K562 (cell line): ENCODE measurements at regions not wholly inside any gene's neighbourhood (a gene's known extent, or its start where the extent isn't known, plus 50 kb on each side); places are given as distances from the start of the nearest gene placed in this dataset.
A peak's percentile ranks its signal among the peaks of the same experiment; 100 is the strongest.

Source experiments
- ATAC-seq: fragments of 200-7000 bp; cut with Tn5 transposase; 3 replicates; pipeline ENCODE4 v1.9.1; 2020; ENCODE audit warnings: moderate library complexity
- BruUV-seq: library from RNA; stranded (reverse); fragments of 400-500 nt; replicated peaks from 2 replicates; lab custom pipeline; 2021; lab: Mats Ljungman, UMichigan
- CTCF ChIA-PET: fragments of 300-600 bp; formaldehyde crosslinking; extraction: SDS; loops from one replicate; lab custom pipeline; 2021; ENCODE audit warnings: low intra/inter-chr PET ratio; lab: Yijun Ruan, JAX
- POLR2A ChIA-PET: fragments of 300-600, 350-650 bp; sonication (Branson Sonifier 250); formaldehyde crosslinking; extraction: SDS; loops from one replicate; lab custom pipeline; 2021; ENCODE audit warnings: antibody characterized with exemption, inconsistent platforms; lab: Yijun Ruan, JAX
- DNase-seq, 4 experiments: peaks; one replicate each; pipeline versions ENCODE4 v3.0.0 to v3.0.0-alpha.2; 2011 to 2018; ENCODE audit warnings: low spot score in 3 of 4, mixed read lengths in 3 of 4; ENCODE audit errors: extremely low read depth in 1 of 4
- FAIRE-seq: peaks from 2 replicates; lab custom pipeline; 2011; peaks lifted over from hg19 to GRCh38; lab: Jason Lieb, UNC
- H2AFZ ChIP-seq: 2 replicates; pipeline ENCODE4 v1.6.0; 2011; ENCODE audit warnings: low read depth, low read length, control low read depth, inconsistent platforms
- H3K27ac ChIP-seq: fragments of 200-600 bp; 3 replicates; pipeline ENCODE4 v1.8.0; 2011; ENCODE audit warnings: low read depth, mild to moderate bottlenecking, control low read depth, inconsistent platforms, low read length, moderate library complexity, mixed read lengths; ENCODE audit errors: extremely low read depth
- H3K27me3 ChIP-seq, 2 experiments: fragments of 300-600 bp in 1 of 2; 2 replicates in 1 of 2; 3 replicates in 1 of 2; pipeline versions ENCODE4 v1.6.0 to v1.8.0; 2011; ENCODE audit warnings: inconsistent platforms in 2 of 2, low read length in 2 of 2, mild to moderate bottlenecking in 1 of 2, mixed read lengths in 1 of 2, moderate library complexity in 1 of 2; ENCODE audit not compliant: control insufficient read depth in 2 of 2, insufficient read depth in 2 of 2
- H3K36me3 ChIP-seq: fragments of 300-600 bp; 3 replicates; pipeline ENCODE4 v1.8.0; 2011; ENCODE audit warnings: mild to moderate bottlenecking, low read length, inconsistent platforms; ENCODE audit not compliant: control insufficient read depth, insufficient read depth
- H3K4me1 ChIP-seq, 2 experiments: fragments of 200-600 bp in 1 of 2; replicated peaks in 1 of 2; 2 replicates in 1 of 2; 3 replicates in 1 of 2; pipeline versions ENCODE4 v1.5.1 to v1.8.0; 2011; ENCODE audit warnings: inconsistent platforms in 2 of 2, low read length in 2 of 2, mild to moderate bottlenecking in 1 of 2, mixed read lengths in 1 of 2, moderate library complexity in 1 of 2; ENCODE audit not compliant: control insufficient read depth in 2 of 2, insufficient read depth in 2 of 2
- H3K4me2 ChIP-seq: 2 replicates; pipeline ENCODE4 v1.6.1; 2011; ENCODE audit warnings: low read length, control low read depth, inconsistent platforms, mixed read lengths; ENCODE audit not compliant: insufficient read depth
- H3K4me3 ChIP-seq: fragments of 200-600 bp; sonication (generic), shearing (Covaris generic); 2 replicates; pipeline ENCODE4 v1.5.1; 2016; ENCODE audit warnings: control low read depth, inconsistent platforms
- H3K79me2 ChIP-seq: fragments of 200-600 bp; 3 replicates; pipeline ENCODE4 v1.8.0; 2011; ENCODE audit warnings: low read length, inconsistent platforms; ENCODE audit not compliant: control insufficient read depth, insufficient read depth
- H3K9ac ChIP-seq, 2 experiments: 2 replicates each; pipeline versions ENCODE4 v1.6.0 to v1.6.1; 2011; ENCODE audit warnings: low read depth in 2 of 2, low read length in 2 of 2, control low read depth in 1 of 2, inconsistent platforms in 1 of 2, mild to moderate bottlenecking in 1 of 2, mixed read lengths in 1 of 2; ENCODE audit not compliant: insufficient read depth in 1 of 2
- H3K9me1 ChIP-seq: one replicate; pipeline ENCODE4 v1.6.0; 2011; ENCODE audit warnings: inconsistent platforms, mild to moderate bottlenecking, low read length, moderate library complexity; ENCODE audit not compliant: control insufficient read depth, insufficient read depth
- H3K9me3 ChIP-seq: replicated peaks from 2 replicates; pipeline ENCODE4 v1.5.1; 2011; ENCODE audit warnings: low read depth, low read length, inconsistent platforms; ENCODE audit not compliant: control insufficient read depth, insufficient read depth
- H4K20me1 ChIP-seq: replicated peaks from 2 replicates; pipeline ENCODE4 v1.6.1; 2011; ENCODE audit warnings: low read length, inconsistent platforms, mixed read lengths; ENCODE audit not compliant: control insufficient read depth, insufficient read depth
- BHLHE40 ChIP-seq: IDR thresholded peaks from 2 replicates; pipeline ENCODE4 v1.6.1; 2011; ENCODE audit warnings: low read length, improper control_type of control experiment
- CBX2 ChIP-seq: fragments of 200-600 bp; sonication (generic); IDR thresholded peaks from one replicate; pipeline ENCODE4 v1.6.1; 2012; ENCODE audit warnings: mild to moderate bottlenecking, low read length, inconsistent platforms; ENCODE audit not compliant: insufficient read depth, poor library complexity, severe bottlenecking
- KAT8 ChIP-seq: fragments of 450-650 bp; IDR thresholded peaks from 2 replicates; pipeline ENCODE4 v1.6.1; 2016; ENCODE audit warnings: low read depth, mild to moderate bottlenecking
- PHF21A ChIP-seq: fragments of 450-650 bp; IDR thresholded peaks from 2 replicates; pipeline ENCODE4 v1.6.1; 2017; ENCODE audit warnings: low read depth, borderline replicate concordance
- RBFOX2 ChIP-seq: fragments of 200-400 bp; formaldehyde crosslinking; IDR thresholded peaks from 2 replicates; pipeline ENCODE4 v1.6.1; 2017; ENCODE audit warnings: low read depth, mild to moderate bottlenecking, low read length, moderate library complexity
- RBM39 ChIP-seq: fragments of 200-400 bp; formaldehyde crosslinking; optimal IDR thresholded peaks from 2 replicates; pipeline ENCODE3; 2018; ENCODE audit warnings: low read depth, low read length
- SREBF1 ChIP-seq: fragments of 150-350 bp; IDR thresholded peaks from 2 replicates; pipeline ENCODE4 v1.6.1; 2014; ENCODE audit warnings: antibody characterized with exemption, low read depth, low read length, borderline replicate concordance
- TAF9B ChIP-seq: fragments of 450-650 bp; IDR thresholded peaks from 2 replicates; pipeline ENCODE4 v1.6.1; 2018; ENCODE audit warnings: mild to moderate bottlenecking; ENCODE audit not compliant: partially characterized antibody
- TCFL5 ChIP-seq: fragments of 250-450 bp; sonication (Bioruptor Pico); conservative IDR thresholded peaks from 2 replicates; pipeline ENCODE4 v1.6.1; 2021; ENCODE audit warnings: mild to moderate bottlenecking, moderate library complexity, matching md5 sums
- ZC3H8 ChIP-seq: fragments of 450-650 bp; IDR thresholded peaks from 2 replicates; pipeline ENCODE4 v1.6.1; 2017
- ZNF239 ChIP-seq: fragments of 250-450 bp; sonication (Bioruptor Pico); IDR thresholded peaks from 2 replicates; pipeline ENCODE4 v1.4.0; 2020; ENCODE audit warnings: mild to moderate bottlenecking
- WGBS: fragments of 100-300 bp; shearing (Covaris generic); methylation state at CpG from one replicate; pipeline ENCODE4 v1.1.6; 2016; ENCODE audit warnings: low coverage, mixed read lengths; ENCODE audit not compliant: insufficient coverage; ENCODE audit errors: missing lambda C conversion rate; 5-methylcytosine and 5-hydroxymethylcytosine counted together
- in situ Hi-C: fragments of 300-500 bp; cut with MboI; formaldehyde crosslinking; loops from 4 replicates; pipeline ENCODE4 v1.15.0; 2018; ENCODE audit warnings: inconsistent platforms, mixed read lengths
- intact Hi-C: fragments of 100-400 bp; cut with micrococcal nuclease; formaldehyde crosslinking; loops from 2 replicates; pipeline ENCODE4 v1.14.2; 2022
- TF ChIP-seq, protein P1 (sequence below): fragments of 450-650 bp; formaldehyde crosslinking; IDR thresholded peaks from 2 replicates; pipeline ENCODE4 v1.4.0; 2020; ENCODE audit warnings: mild to moderate bottlenecking, mixed read lengths
- TF ChIP-seq, protein P2 (sequence below): fragments of 450-650 bp; IDR thresholded peaks from 2 replicates; pipeline ENCODE4 v1.6.1; 2016; ENCODE audit warnings: antibody characterized with exemption
- TF ChIP-seq, protein P3 (sequence below), 2 experiments: fragments of 450-650 bp; IDR thresholded peaks; 2 replicates each; pipeline ENCODE4 v1.6.1; 2016

DNA sequence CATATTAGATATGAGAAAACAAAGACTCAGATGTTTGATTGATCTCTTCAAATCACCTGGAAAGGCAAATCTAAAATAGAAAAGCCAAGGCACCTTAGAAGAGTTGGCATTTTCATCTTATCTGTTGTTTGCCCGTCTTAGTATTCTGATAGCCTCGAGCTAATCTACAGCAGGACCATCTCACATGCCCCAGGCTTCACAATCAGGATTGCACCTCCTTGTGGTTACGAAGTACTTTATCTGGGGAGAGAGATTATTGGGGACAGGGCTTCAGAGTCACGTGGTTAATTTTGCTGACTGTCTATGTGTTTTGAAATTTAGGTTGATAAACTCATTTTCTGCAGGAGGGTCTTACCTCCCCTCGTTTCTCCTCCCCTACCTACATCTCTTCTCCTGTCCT, 313.1 kb upstream of the ANXA10 start:
- no peak overlapping the region for H3K9ac ChIP-seq
- no peaks in the 10 kb centered on the region for H3K9me3 ChIP-seq
- FAIRE-seq (no peak), DNase-seq (no peak), ATAC-seq (no peak)
- H3K4me3 ChIP-seq, result no peak overlapping the region
- in situ Hi-C loops (no loop called here), intact Hi-C loops (no loop called here)
- H3K79me2 ChIP-seq, result no peaks in the 10 kb centered on the region
- no peaks in the 10 kb centered on the region for H3K36me3 ChIP-seq
- H3K27me3 ChIP-seq, result no peaks in the 10 kb centered on the region
- BruUV-seq, result no TSS peak
- 4% methylated on average over 4 of the region's 5 CpGs for whole genome bisulfite sequencing
- ChIA-PET CTCF (no interaction called here), POLR2A (no interaction called here)
- H3K4me1 ChIP-seq, result no peaks in the 10 kb centered on the region
- H3K4me2 ChIP-seq, result no peak overlapping the region
- no peak for TF ChIP-seq PHF21A
- TF ChIP-seq, protein P1, sequence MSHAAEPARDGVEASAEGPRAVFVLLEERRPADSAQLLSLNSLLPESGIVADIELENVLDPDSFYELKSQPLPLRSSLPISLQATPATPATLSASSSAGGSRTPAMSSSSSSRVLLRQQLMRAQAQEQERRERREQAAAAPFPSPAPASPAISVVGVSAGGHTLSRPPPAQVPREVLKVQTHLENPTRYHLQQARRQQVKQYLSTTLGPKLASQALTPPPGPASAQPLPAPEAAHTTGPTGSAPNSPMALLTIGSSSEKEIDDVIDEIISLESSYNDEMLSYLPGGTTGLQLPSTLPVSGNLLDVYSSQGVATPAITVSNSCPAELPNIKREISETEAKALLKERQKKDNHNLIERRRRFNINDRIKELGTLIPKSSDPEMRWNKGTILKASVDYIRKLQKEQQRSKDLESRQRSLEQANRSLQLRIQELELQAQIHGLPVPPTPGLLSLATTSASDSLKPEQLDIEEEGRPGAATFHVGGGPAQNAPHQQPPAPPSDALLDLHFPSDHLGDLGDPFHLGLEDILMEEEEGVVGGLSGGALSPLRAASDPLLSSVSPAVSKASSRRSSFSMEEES (CRISPR knock-in tag), result peak; percentile 37
- H3K9me1 ChIP-seq, result no peaks in the 10 kb centered on the region
- no peak overlapping the region for H2AFZ ChIP-seq
- H4K20me1 ChIP-seq, result no peaks in the 10 kb centered on the region
- H3K27ac ChIP-seq, result no peak overlapping the region

DNA sequence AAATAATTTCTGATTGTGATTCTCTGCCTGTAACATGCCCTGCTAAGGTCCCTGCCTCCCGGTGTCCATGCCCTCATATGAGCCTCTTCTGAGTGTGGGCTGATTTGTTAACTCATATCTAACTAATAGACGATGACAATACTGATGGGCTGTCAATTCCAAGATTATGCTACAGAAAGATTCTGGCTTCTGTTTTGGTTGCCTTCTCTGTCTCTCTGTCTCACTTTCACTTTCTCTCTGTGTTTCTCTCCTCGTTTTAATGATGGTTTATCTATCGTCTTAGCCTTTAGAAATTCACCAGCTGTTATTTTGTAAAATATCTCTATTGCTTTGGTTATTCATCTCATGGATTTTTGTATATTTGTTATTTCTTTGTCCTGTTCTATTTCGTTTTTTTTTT, 312.5 kb upstream of the ANXA10 start:
- DNase-seq (no peak), FAIRE-seq (no peak), ATAC-seq (no peak)
- Histone ChIP-seq H3K9ac (no peak overlapping the region), H3K9me1 (no peaks in the 10 kb centered on the region), H3K4me3 (no peak overlapping the region), H3K9me3 (no peaks in the 10 kb centered on the region), H3K27me3 (no peaks in the 10 kb centered on the region), H3K4me1 (no peaks in the 10 kb centered on the region), H3K36me3 (no peaks in the 10 kb centered on the region), H4K20me1 (no peaks in the 10 kb centered on the region), H2AFZ (no peak overlapping the region), H3K27ac (no peak overlapping the region), H3K79me2 (no peaks in the 10 kb centered on the region), H3K4me2 (no peak overlapping the region)
- BruUV-seq, result no TSS peak
- 0% methylated on average over 5 of the region's 5 CpGs for WGBS
- intact Hi-C loops, result no loop called here
- in situ Hi-C loops, result no loop called here
- CTCF ChIA-PET, result no interaction called here
- POLR2A ChIA-PET, result no interaction called here
- no peak for TF ChIP-seq ZC3H8
- no peak for TF ChIP-seq ZNF239
- TF ChIP-seq CBX2, result no peak
- no peak for TF ChIP-seq TCFL5 (CRISPR knock-in tag)
- TF ChIP-seq, protein P2, sequence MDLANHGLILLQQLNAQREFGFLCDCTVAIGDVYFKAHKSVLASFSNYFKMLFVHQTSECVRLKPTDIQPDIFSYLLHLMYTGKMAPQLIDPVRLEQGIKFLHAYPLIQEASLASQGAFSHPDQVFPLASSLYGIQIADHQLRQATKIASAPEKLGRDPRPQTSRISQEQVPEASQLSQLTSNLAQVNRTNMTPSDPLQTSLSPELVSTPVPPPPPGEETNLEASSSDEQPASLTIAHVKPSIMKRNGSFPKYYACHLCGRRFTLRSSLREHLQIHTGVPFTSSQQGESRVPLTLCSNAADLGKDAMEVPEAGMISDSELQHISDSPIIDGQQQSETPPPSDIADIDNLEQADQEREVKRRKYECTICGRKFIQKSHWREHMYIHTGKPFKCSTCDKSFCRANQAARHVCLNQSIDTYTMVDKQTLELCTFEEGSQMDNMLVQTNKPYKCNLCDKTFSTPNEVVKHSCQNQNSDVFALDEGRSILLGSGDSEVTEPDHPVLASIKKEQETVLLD, result no peak
- TF ChIP-seq, protein P3, sequence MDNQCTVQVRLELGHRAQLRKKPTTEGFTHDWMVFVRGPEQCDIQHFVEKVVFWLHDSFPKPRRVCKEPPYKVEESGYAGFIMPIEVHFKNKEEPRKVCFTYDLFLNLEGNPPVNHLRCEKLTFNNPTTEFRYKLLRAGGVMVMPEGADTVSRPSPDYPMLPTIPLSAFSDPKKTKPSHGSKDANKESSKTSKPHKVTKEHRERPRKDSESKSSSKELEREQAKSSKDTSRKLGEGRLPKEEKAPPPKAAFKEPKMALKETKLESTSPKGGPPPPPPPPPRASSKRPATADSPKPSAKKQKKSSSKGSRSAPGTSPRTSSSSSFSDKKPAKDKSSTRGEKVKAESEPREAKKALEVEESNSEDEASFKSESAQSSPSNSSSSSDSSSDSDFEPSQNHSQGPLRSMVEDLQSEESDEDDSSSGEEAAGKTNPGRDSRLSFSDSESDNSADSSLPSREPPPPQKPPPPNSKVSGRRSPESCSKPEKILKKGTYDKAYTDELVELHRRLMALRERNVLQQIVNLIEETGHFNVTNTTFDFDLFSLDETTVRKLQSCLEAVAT (IDR thresholded peaks at IDR 0.05), result no peak
- no peak for TF ChIP-seq RBFOX2
- no peak for TF ChIP-seq RBM39
- no peak for TF ChIP-seq SREBF1
- no peak for TF ChIP-seq BHLHE40
- no peak for TF ChIP-seq KAT8
- TF ChIP-seq TAF9B, result no peak
